Caki2 (cell line): ENCODE measurements at regions not wholly inside any gene's neighbourhood (a gene's known extent, or its start where the extent isn't known, plus 50 kb on each side); places are given as distances from the start of the nearest gene placed in this dataset.
"Not testable (repeated sequence)": the region's sequence is repeated elsewhere in the genome, so short reads cannot be mapped to it uniquely, and the experiment has no call there.

Experiments used
- DNase-seq: peaks from one replicate; pipeline ENCODE4 v3.0.0-alpha.2; 2015; ENCODE audit warnings: low read depth
- in situ Hi-C: cut with HindIII; loops from 2 replicates; pipeline ENCODE4 v1.10.0; 2016; ENCODE audit warnings: low sequenced_read_pairs, low pct_unique_long_range_greater_than_20kb, mixed read lengths

- in situ Hi-C loops = no loop called here
- no peak for DNase-seq
Observed at GRCh38 chr14:41000350-41000749, 606.3 kb upstream of the LRFN5 start.

- in situ Hi-C loops = no loop called here
- DNase-seq = no peak
Observed at GRCh38 chr14:40989260-40989659, 617.4 kb upstream of the LRFN5 start.

- in situ Hi-C loops = no loop called here
- no peak for DNase-seq
Observed at GRCh38 chr14:40987481-40987880, 619.2 kb upstream of the LRFN5 start.

DNA sequence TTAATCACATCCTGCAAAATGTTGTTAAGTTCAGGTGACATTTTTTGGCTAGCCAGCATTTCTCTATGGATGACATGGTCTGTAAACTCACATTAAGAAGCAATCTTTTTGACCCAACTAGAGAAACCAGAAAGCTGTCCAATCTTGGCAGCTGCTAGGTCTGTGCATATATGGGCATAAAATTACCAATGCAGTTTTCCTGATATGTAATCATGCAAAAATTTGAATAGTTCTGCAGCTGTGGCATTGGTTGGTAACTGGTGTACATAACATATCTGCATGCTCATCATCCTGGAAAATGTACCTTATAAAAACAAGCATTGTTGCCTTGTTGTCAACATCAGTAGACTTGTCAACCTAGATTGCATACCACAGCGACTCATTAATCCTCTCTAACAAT is 620.0 kb upstream of the LRFN5 start:
- in situ Hi-C loops = no loop called here
- DNase-seq = no peak

- DNase-seq = no peak
- in situ Hi-C loops = no loop called here
Observed at GRCh38 chr14:40985584-40985983, 621.1 kb upstream of the LRFN5 start.

- DNase-seq = peak; percentile 7
- in situ Hi-C loops = no loop called here
Observed at GRCh38 chr14:40983604-40984003, 623.1 kb upstream of the LRFN5 start.

DNA sequence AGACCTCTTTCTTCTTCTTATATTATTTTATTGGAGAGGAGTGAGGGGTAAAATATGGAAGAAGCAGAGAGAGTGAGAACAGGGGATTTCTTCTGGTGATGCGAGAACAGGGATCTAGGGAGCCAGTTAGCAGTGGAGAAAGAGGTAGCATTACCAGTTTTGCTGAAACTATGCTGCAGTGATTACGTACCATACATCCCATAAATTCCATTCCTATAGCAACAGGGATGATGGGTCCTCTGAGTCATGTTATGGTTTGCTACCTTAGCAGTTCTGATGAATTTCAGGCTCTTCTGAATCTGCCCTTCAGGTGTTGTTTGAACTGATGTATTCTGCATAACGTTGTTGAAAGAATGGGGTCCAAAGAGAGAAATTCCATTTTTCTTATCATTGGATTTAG is 625.4 kb upstream of the LRFN5 start:
- in situ Hi-C loops = no loop called here
- no peak for DNase-seq

DNA sequence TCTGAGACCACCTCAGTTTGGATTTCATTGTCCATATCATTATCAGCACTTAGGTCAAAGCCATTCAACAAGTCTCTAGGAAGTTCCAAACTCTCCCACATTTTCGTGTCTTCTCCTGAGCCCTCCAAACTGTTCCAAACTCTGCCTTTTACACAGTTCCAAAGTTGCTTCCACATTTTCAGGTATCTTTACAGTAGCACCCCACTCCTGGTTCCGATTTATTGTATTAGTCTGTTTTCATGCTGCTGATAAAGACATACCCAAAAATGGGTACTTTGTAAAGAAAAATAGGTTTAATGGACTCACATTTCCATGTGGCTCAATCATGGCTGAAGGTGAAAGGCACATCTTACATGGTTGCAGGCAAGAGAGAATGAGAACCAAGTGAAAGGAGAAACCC is 646.4 kb upstream of the LRFN5 start:
- DNase-seq, in situ Hi-C loops: not testable (repeated sequence)

- no peak for DNase-seq
- in situ Hi-C loops = no loop called here
Observed at GRCh38 chr14:40955131-40955505, 651.6 kb upstream of the LRFN5 start.

DNA sequence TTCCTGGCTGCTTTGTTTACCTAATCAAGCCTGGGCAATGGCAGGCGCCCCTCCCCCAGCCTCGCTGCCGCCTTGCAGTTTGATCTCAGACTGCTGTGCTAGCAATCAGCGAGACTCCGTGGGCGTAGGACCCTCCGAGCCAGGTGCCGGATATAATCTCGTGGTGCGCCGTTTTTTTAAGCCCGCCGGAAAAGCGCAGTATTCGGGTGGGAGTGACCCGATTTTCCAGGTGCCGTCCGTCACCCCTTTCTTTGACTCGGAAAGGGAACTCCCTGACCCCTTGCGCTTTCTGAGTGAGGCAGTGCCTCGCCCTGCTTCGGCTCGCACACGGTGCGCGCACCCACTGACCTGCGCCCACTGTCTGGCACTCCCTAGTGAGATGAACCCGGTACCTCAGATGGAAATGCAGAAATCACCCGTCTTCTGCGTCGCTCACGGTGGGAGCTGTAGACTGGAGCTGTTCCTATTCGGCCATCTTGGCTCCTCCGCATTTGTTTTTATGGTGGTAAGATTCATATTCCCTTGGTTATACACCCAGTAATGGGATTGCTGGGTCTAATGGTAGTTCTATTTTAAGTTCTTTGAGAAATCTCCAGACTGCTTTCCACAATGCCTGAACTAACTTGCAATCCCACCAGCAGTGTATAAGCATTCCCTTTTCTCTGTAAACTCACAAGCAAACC is 652.1 kb upstream of the LRFN5 start:
- in situ Hi-C loops, DNase-seq: not testable (repeated sequence)

DNA sequence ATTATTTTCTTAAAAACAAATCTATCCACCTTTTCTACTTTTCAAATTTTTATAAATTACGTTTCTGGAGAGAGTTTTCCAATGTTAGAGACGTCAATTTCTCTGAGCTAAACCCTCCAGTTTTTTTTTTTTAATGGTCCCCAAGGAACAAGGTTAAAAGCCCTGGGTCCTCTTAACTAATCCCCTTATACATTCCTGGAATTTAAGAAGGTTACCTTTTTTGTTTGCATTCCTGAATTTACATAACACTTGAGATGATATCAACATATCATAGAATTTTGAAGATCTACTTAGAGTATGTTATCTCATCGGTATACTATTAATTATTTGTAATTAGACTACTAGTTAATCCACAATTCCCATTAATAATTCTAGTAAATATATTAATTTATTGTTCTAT is 662.2 kb upstream of the LRFN5 start:
- no peak for DNase-seq
- in situ Hi-C loops = no loop called here

DNA sequence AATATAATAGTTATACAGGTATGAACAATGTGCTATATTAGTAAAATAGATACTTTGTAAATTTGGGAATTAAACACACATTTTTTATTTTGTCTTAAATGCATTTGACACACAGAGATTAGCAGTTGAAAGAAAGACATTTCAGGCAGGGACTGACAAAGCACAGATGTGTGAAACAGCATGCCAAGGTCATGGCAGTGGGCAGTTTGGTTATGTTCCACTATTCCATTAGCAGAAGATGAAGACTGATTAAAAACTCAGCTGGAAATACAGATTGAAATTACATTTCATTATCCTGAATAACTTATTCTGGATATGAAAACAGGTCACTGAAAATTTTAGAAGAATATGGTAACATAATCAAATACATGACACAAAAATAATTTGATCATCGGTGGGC is 669.8 kb upstream of the LRFN5 start:
- in situ Hi-C loops = no loop called here
- no peak for DNase-seq

GRCh38 chr14:40920380-40920779 is 686.3 kb upstream of the LRFN5 start:
- in situ Hi-C loops = no loop called here
- no peak for DNase-seq

DNA sequence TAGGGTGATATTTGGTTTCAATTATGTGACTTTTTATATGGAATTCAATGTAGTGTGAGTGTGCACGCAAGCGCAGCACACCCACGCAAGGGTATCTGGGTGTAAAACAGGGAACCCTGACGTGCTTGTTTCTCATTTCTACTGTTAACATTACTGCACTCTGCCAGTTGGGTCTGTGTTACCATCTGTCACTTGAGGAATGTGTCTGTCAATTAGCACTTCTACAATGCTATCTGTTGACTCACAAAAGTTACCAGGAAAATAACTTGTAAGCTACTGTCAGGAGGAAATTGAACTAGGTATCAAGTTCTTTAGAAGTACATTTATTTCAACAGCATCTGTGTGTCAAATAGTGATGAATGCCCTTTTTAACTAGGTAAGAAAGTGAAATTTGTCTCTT is 695.5 kb upstream of the LRFN5 start:
- in situ Hi-C loops = no loop called here
- no peak for DNase-seq

GRCh38 chr14:40909906-40910305 is 696.8 kb upstream of the LRFN5 start:
- in situ Hi-C loops = no loop called here
- no peak for DNase-seq

DNA sequence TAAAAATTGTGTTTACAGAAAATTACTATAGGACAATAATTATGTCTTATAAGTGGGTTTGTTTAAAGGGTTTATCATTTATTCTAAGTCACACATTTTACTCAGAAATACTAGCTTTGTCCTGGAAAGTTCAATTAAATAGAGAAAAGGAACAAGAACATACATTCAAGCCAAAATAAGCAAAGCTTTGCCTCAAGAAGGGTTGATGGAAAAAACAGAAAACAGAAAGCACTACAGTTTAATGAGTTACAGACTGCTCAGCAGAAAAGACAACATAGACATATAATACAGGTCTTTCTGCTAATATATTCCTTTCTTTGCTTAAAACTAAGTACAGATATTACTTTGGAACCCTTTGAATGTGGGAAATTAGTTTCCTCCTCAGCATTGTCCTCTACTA is 703.0 kb upstream of the LRFN5 start:
- in situ Hi-C loops = no loop called here
- DNase-seq = no peak

- no peak for DNase-seq
- in situ Hi-C loops = no loop called here
Observed at GRCh38 chr14:40899435-40899834, 707.2 kb upstream of the LRFN5 start.

- in situ Hi-C loops = no loop called here
- no peak for DNase-seq
Observed at GRCh38 chr14:40894846-40895245, 711.8 kb upstream of the LRFN5 start.

- no peak for DNase-seq
- in situ Hi-C loops = no loop called here
Observed at GRCh38 chr14:40889126-40889525, 717.5 kb upstream of the LRFN5 start.

DNA sequence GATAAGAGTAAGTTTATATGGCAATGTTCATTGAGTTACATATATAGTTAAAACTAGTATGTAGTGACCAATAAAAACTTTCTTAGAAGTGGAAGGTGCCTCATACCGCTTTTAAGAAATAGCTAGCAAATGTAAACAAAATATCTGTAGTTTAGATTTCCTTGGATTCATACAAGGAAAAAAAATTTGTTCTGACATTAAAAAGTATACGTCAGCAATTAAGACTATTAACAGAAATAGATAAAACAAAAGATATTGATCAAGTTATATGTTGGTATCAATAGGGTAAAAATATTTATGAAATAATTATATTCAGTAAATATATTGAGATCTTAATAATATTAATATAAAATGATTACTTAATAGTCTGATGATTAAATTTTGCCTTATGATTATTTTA is 718.8 kb upstream of the LRFN5 start:
- no peak for DNase-seq
- in situ Hi-C loops = no loop called here

- in situ Hi-C loops = no loop called here
- no peak for DNase-seq
Observed at GRCh38 chr14:40870252-40870651, 736.4 kb upstream of the LRFN5 start.
